ENCODE measurements at regions not wholly inside any gene's neighbourhood (a gene's known extent, or its start where the extent isn't known, plus 50 kb on each side); places are given as distances from the start of the nearest gene placed in this dataset.

DNA sequence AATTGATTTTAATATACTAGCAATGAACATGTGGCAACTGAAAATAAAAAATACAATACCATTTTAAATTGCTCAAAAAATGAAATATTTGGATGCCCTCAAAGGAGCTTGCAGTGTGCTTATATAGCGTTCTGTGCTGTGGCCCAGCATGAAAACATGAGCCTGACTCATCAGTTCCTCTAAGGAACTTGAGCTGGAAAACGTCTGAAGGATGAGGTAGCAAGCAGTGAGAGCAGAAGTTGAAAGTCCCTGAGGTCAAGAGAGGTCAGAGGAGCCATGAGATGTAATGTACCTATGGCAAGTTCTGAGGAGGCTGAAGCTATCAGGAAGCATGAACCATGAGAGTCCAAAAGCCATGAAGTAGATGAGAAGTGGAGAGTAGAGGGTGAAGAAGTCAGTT, 59.7 kb downstream of the HMGB3 start:
- TF ChIP-seq, protein P1, sequence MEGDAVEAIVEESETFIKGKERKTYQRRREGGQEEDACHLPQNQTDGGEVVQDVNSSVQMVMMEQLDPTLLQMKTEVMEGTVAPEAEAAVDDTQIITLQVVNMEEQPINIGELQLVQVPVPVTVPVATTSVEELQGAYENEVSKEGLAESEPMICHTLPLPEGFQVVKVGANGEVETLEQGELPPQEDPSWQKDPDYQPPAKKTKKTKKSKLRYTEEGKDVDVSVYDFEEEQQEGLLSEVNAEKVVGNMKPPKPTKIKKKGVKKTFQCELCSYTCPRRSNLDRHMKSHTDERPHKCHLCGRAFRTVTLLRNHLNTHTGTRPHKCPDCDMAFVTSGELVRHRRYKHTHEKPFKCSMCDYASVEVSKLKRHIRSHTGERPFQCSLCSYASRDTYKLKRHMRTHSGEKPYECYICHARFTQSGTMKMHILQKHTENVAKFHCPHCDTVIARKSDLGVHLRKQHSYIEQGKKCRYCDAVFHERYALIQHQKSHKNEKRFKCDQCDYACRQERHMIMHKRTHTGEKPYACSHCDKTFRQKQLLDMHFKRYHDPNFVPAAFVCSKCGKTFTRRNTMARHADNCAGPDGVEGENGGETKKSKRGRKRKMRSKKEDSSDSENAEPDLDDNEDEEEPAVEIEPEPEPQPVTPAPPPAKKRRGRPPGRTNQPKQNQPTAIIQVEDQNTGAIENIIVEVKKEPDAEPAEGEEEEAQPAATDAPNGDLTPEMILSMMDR (IDR thresholded peaks at IDR 0.05) = no peak
- no peak for TF ChIP-seq POLR2A (IDR thresholded peaks at IDR 0.05)
